A549 (cell line): ENCODE measurements at regions not wholly inside any gene's neighbourhood (a gene's known extent, or its start where the extent isn't known, plus 50 kb on each side); places are given as distances from the start of the nearest gene placed in this dataset.

Source experiments
- CEBPB ChIP-seq, 2 experiments: fragments of >200 bp in 1 of 2; sonication (Bioruptor Twin) in 1 of 2; formaldehyde crosslinking in 1 of 2; IDR thresholded peaks; 2 replicates each; pipeline ENCODE4 v1.6.1; 2012 to 2016
- CTCF ChIP-seq: fragments of >200 bp; sonication (Bioruptor Twin); formaldehyde crosslinking; IDR thresholded peaks from 3 replicates; pipeline ENCODE4 v1.5.1; 2016
- HMGXB4 ChIP-seq: fragments of 250-450 bp; sonication (Bioruptor Pico); IDR thresholded peaks from 2 replicates; pipeline ENCODE4 v1.5.0; 2021; ENCODE audit warnings: mild to moderate bottlenecking, moderate library complexity, borderline replicate concordance
- MAFK ChIP-seq: fragments of 450-650 bp; IDR thresholded peaks from 2 replicates; pipeline ENCODE4 v1.6.1; 2014; ENCODE audit not compliant: partially characterized antibody
- MAZ ChIP-seq: fragments of 150-350 bp; IDR thresholded peaks from 2 replicates; pipeline ENCODE4 v1.6.1; 2014; ENCODE audit warnings: antibody characterized with exemption, low read depth, low read length, borderline replicate concordance
- NR3C1 ChIP-seq: fragments of >200 bp; sonication (Bioruptor Twin); formaldehyde crosslinking; IDR thresholded peaks from 3 replicates; pipeline ENCODE4 v1.6.1; 2017
- POLR2A ChIP-seq: IDR thresholded peaks from 2 replicates; pipeline ENCODE4 v1.6.1; 2012; ENCODE audit warnings: mild to moderate bottlenecking, low read length
- POLR2AphosphoS2 ChIP-seq: conservative IDR thresholded peaks from 2 replicates; pipeline ENCODE4 v1.6.1; 2012; ENCODE audit warnings: low read length, improper control_type of control experiment, inconsistent platforms
- REST ChIP-seq: fragments of 200-600 bp; sonication (generic); IDR thresholded peaks from 2 replicates; pipeline ENCODE4 v1.6.1; 2016; ENCODE audit warnings: antibody characterized with exemption, mild to moderate bottlenecking, moderate library complexity
- RFX5 ChIP-seq: fragments of 450-650 bp; IDR thresholded peaks from 2 replicates; pipeline ENCODE4 v1.7.1; 2014; ENCODE audit warnings: antibody characterized with exemption, mild to moderate bottlenecking, moderate library complexity
- SMC3 ChIP-seq: fragments of >200 bp; sonication (Bioruptor Twin); formaldehyde crosslinking; IDR thresholded peaks from 3 replicates; pipeline ENCODE4 v1.6.1; 2018; ENCODE audit warnings: inconsistent platforms
- SREBF2 ChIP-seq: fragments of 450-650 bp; IDR thresholded peaks from 2 replicates; pipeline ENCODE4 v1.6.1; 2014; ENCODE audit warnings: mild to moderate bottlenecking, moderate library complexity
- TFCP2L1 ChIP-seq: fragments of 250-450 bp; sonication (Bioruptor Pico); IDR thresholded peaks from 2 replicates; pipeline ENCODE4 v1.5.0; 2021; ENCODE audit warnings: mild to moderate bottlenecking
- TP53 ChIP-seq: fragments of 250-450 bp; sonication (Bioruptor Pico); IDR thresholded peaks from 2 replicates; pipeline ENCODE4 v1.5.0; 2021; ENCODE audit warnings: mild to moderate bottlenecking, moderate library complexity

- TF ChIP-seq POLR2A (no peak), SMC3 (no peak; the same call in 2 of the 3 replicates), MAZ (no peak), CTCF (peak; percentile 32; the same call in 2 of the 3 replicates), SREBF2 (no peak), TP53 (CRISPR knock-in tag) (no peak), MAFK (no peak), REST (no peak), HMGXB4 (CRISPR knock-in tag) (no peak), POLR2AphosphoS2 (no peak), RFX5 (no peak), TFCP2L1 (no peak), CEBPB (IDR thresholded peaks at IDR 0.05) (no peak), NR3C1 (no peak)
These were observed 124.8 kb upstream of the RAD23B start for GRCh38 chr9:107158321-107158720.
